ENCODE measurements at regions not wholly inside any gene's neighbourhood (a gene's known extent, or its start where the extent isn't known, plus 50 kb on each side); places are given as distances from the start of the nearest gene placed in this dataset.
"Not testable (repeated sequence)": the region's sequence is repeated elsewhere in the genome, so short reads cannot be mapped to it uniquely, and the experiment has no call there.

GRCh38 chr1:232416026-232416568 is 213.8 kb downstream of the SIPA1L2 start:
- Histone ChIP-seq H3K36me3 (replicated peaks) (no peaks in the 10 kb centered on the region), H3K27me3 (replicated peaks) (no peaks in the 10 kb centered on the region), H3K4me3 (ENCODE audit: low read depth, low read length) (no peak overlapping the region), H3K27ac (no peak overlapping the region)
- in situ Hi-C loops (cut with HindIII; ENCODE audit: low pct_ligation_motif_present, low sequenced_read_pairs), result no loop called here
- TF ChIP-seq, protein P1, sequence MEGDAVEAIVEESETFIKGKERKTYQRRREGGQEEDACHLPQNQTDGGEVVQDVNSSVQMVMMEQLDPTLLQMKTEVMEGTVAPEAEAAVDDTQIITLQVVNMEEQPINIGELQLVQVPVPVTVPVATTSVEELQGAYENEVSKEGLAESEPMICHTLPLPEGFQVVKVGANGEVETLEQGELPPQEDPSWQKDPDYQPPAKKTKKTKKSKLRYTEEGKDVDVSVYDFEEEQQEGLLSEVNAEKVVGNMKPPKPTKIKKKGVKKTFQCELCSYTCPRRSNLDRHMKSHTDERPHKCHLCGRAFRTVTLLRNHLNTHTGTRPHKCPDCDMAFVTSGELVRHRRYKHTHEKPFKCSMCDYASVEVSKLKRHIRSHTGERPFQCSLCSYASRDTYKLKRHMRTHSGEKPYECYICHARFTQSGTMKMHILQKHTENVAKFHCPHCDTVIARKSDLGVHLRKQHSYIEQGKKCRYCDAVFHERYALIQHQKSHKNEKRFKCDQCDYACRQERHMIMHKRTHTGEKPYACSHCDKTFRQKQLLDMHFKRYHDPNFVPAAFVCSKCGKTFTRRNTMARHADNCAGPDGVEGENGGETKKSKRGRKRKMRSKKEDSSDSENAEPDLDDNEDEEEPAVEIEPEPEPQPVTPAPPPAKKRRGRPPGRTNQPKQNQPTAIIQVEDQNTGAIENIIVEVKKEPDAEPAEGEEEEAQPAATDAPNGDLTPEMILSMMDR (IDR thresholded peaks at IDR 0.05; ENCODE audit: low read depth, low read length, missing control alignments), result no peak
- DNase-seq, result no peak

DNA sequence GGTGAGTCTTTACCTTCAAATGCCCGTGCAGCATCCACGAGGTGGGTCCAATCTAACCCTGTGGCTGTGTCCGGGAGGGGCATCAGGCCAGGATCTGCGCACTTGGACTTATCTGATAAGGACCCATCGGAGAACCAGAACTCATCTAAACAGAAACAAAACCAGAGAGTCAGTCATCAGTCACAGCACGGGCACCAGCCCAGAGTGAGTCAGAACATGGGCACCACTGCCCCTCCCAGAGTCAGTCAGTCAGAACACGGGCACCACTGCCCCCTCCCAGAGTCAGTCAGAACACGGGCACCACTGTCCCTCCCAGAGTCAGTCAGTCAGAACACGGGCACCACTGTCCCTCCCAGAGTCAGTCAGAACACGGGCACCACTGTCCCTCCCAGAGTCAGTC is 214.5 kb downstream of the SIPA1L2 start:
- in situ Hi-C loops (cut with HindIII; ENCODE audit: low pct_ligation_motif_present, low sequenced_read_pairs); H3K27me3 ChIP-seq (replicated peaks); H3K4me3 ChIP-seq (ENCODE audit: low read depth, low read length); H3K36me3 ChIP-seq (replicated peaks); DNase-seq; H3K27ac ChIP-seq: not testable (repeated sequence)

DNA sequence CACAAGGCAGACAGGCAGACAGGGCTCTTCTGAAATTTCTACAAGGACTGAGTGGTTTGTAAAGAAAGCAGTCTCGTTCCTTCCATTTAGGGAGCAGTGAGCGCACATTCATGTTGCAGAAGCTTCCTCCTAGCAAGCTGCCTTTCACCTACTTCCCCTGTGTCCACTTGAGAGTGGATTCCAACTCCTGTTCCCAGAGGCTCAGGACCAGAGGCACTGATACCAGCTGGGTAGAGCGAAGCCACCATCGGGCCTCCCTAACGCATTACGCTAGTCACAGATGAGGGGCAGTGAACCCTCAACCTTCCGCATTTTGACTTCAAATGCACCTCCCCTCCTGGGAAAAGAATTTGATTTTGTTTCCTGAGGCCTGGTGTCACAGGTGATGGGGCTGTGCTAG is 215.8 kb downstream of the SIPA1L2 start:
- Histone ChIP-seq H3K27ac (no peak overlapping the region), H3K36me3 (replicated peaks) (no peaks in the 10 kb centered on the region), H3K27me3 (replicated peaks) (no peaks in the 10 kb centered on the region), H3K4me3 (ENCODE audit: low read depth, low read length) (no peak overlapping the region)
- DNase-seq, result no peak
- TF ChIP-seq, protein P1 (IDR thresholded peaks at IDR 0.05; ENCODE audit: low read depth, low read length, missing control alignments), result no peak
- in situ Hi-C loops (cut with HindIII; ENCODE audit: low pct_ligation_motif_present, low sequenced_read_pairs), result no loop called here

DNA sequence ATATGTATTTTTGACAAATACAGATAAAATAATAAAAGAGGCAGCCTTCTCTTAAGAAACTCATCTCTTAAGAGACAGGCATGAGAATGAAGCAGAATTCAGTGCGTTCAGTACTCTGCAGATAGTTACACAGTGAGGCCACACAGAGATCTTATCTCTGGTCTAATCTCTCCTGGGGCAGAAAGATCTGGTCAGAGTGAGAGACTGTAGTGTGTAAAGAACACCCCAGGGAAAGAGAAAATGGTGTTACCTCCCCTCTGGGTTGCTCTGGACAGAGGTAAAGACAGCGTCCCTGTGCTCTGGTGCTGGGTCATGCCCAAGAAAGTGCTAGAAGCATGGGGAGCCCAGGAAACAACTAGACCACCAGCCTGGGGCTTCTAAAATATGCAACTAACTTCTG is 216.3 kb downstream of the SIPA1L2 start:
- TF ChIP-seq, protein P1 (IDR thresholded peaks at IDR 0.05; ENCODE audit: low read depth, low read length, missing control alignments), result no peak
- Histone ChIP-seq H3K27me3 (replicated peaks) (no peaks in the 10 kb centered on the region), H3K36me3 (replicated peaks) (no peaks in the 10 kb centered on the region), H3K27ac (no peak overlapping the region), H3K4me3 (ENCODE audit: low read depth, low read length) (no peak overlapping the region)
- in situ Hi-C loops (cut with HindIII; ENCODE audit: low pct_ligation_motif_present, low sequenced_read_pairs), result no loop called here
- no peak for DNase-seq

DNA sequence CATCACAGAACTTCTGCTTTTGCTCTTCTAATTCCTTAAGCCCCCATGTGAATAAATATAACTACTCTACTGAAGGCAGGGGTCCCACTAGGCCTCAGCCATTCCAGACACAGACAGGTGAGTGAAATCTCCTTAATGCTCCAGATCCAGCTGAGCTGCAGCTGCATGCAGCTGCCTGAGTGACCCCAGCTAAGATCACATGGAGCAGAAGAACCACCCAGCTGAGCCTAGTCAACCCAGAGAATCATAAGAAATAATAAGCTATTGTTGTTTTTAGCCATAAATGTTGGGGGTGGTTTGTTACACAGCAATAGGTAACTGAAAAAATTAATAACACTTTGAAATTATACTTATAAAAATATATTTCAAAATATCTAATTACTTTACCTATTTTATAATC is 220.3 kb downstream of the SIPA1L2 start:
- H3K27me3 ChIP-seq (replicated peaks), result no peaks in the 10 kb centered on the region
- H3K36me3 ChIP-seq (replicated peaks), result no peaks in the 10 kb centered on the region
- no peak overlapping the region for H3K4me3 ChIP-seq (ENCODE audit: low read depth, low read length)
- DNase-seq, result no peak
- TF ChIP-seq, protein P1 (IDR thresholded peaks at IDR 0.05; ENCODE audit: low read depth, low read length, missing control alignments), result no peak
- no peak overlapping the region for H3K27ac ChIP-seq
- in situ Hi-C loops (cut with HindIII; ENCODE audit: low pct_ligation_motif_present, low sequenced_read_pairs), result no loop called here

DNA sequence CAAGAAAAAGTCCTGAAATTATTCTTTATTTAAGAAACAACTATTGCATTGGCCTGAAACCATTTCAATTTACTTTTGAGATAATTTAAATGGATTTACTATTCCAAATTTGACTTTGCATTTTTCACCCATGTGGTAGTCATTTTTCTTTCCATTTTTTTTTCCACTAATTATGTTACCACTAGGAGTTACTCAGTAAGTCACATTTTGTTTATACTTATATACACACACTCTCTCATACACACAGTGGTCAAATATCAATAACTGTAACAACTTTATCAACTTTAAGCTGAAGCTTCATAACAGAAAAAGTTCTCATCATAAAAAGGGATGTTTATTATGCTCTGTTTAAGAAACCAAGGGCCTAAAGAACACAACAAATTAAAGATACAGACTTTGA is 222.8 kb downstream of the SIPA1L2 start:
- Histone ChIP-seq H3K27me3 (replicated peaks) (no peaks in the 10 kb centered on the region), H3K4me3 (ENCODE audit: low read depth, low read length) (no peak overlapping the region), H3K36me3 (replicated peaks) (no peaks in the 10 kb centered on the region), H3K27ac (no peak overlapping the region)
- in situ Hi-C loops (cut with HindIII; ENCODE audit: low pct_ligation_motif_present, low sequenced_read_pairs), result no loop called here
- TF ChIP-seq, protein P1 (IDR thresholded peaks at IDR 0.05; ENCODE audit: low read depth, low read length, missing control alignments), result no peak
- DNase-seq, result no peak
